Neuronal stem cell (in vitro differentiated cells): ENCODE measurements at regions not wholly inside any gene's neighbourhood (a gene's known extent, or its start where the extent isn't known, plus 50 kb on each side); places are given as distances from the start of the nearest gene placed in this dataset.

Experiments
- DNase-seq: peaks from one replicate; pipeline ENCODE4 v3.0.0-alpha.2; 2013; ENCODE audit warnings: low spot score
- H2AFZ ChIP-seq: one replicate; pipeline ENCODE4 v1.6.1; 2013; ENCODE audit warnings: mild to moderate bottlenecking, low read length, inconsistent platforms
- H2AK5ac ChIP-seq: 2 replicates; pipeline ENCODE4 v1.6.1; 2013; ENCODE audit warnings: low read depth, mild to moderate bottlenecking, inconsistent platforms, low read length, moderate library complexity, mixed read lengths
- H2BK120ac ChIP-seq: 2 replicates; pipeline ENCODE4 v1.6.1; 2013; ENCODE audit warnings: low read depth, mild to moderate bottlenecking, inconsistent platforms, low read length, moderate library complexity, mixed read lengths
- H2BK12ac ChIP-seq: one replicate; pipeline ENCODE4 v1.6.1; 2013; ENCODE audit warnings: low read length, inconsistent platforms
- H2BK15ac ChIP-seq: 2 replicates; pipeline ENCODE4 v1.6.1; 2013; ENCODE audit warnings: mild to moderate bottlenecking, low read length, inconsistent platforms, mixed read lengths
- H2BK5ac ChIP-seq: one replicate; pipeline ENCODE4 v1.6.1; 2013; ENCODE audit warnings: inconsistent platforms, mild to moderate bottlenecking, low read length, moderate library complexity
- H3K14ac ChIP-seq: one replicate; pipeline ENCODE4 v1.6.1; 2013; ENCODE audit warnings: low read length, inconsistent platforms
- H3K18ac ChIP-seq: 2 replicates; pipeline ENCODE4 v1.6.1; 2013; ENCODE audit warnings: low read length, inconsistent platforms
- H3K23ac ChIP-seq: 2 replicates; pipeline ENCODE4 v1.6.1; 2013; ENCODE audit warnings: low read depth, mild to moderate bottlenecking, mixed read lengths, low read length, inconsistent platforms; ENCODE audit not compliant: poor library complexity
- H3K27ac ChIP-seq: replicated peaks from 3 replicates; pipeline ENCODE4 v1.5.1; 2013; ENCODE audit warnings: low read length, inconsistent platforms
- H3K27me3 ChIP-seq, 3 experiments: 2 replicates each; pipeline ENCODE4 v1.6.1; 2013; ENCODE audit warnings: low read length in 3 of 3, mild to moderate bottlenecking in 2 of 3, inconsistent platforms in 1 of 3, low read depth in 1 of 3, mixed read lengths in 1 of 3, moderate library complexity in 1 of 3; ENCODE audit not compliant: control insufficient read depth in 3 of 3, insufficient read depth in 3 of 3
- H3K36me3 ChIP-seq, 2 donors: replicated peaks in 1 of 2; 2 replicates each; pipeline ENCODE4 v1.6.1; 2013; ENCODE audit warnings: low read length in 2 of 2; ENCODE audit not compliant: control insufficient read depth in 2 of 2, insufficient read depth in 2 of 2
- H3K4ac ChIP-seq: 2 replicates; pipeline ENCODE4 v1.6.1; 2013; ENCODE audit warnings: inconsistent platforms, mild to moderate bottlenecking, low read length, moderate library complexity
- H3K4me1 ChIP-seq, 2 donors: 1 replicate in 1 of 2; 2 replicates in 1 of 2; pipeline ENCODE4 v1.6.1; 2013; ENCODE audit warnings: low read length in 2 of 2, low read depth in 1 of 2; ENCODE audit not compliant: control insufficient read depth in 2 of 2, insufficient read depth in 1 of 2
- H3K4me2 ChIP-seq: one replicate; pipeline ENCODE4 v1.6.1; 2013; ENCODE audit warnings: mild to moderate bottlenecking, low read length, inconsistent platforms; ENCODE audit not compliant: insufficient read depth, poor library complexity, severe bottlenecking
- H3K4me3 ChIP-seq, 2 donors: 2 replicates each; pipeline ENCODE4 v1.5.1; 2013; ENCODE audit warnings: low read length in 2 of 2, mild to moderate bottlenecking in 2 of 2, inconsistent platforms in 1 of 2, moderate library complexity in 1 of 2
- H3K79me1 ChIP-seq: one replicate; pipeline ENCODE4 v1.6.1; 2013; ENCODE audit warnings: low read depth, mild to moderate bottlenecking, inconsistent platforms, low read length, moderate library complexity
- H3K9ac ChIP-seq: one replicate; pipeline ENCODE4 v1.6.1; 2013; ENCODE audit warnings: mild to moderate bottlenecking, low read depth, low read length, inconsistent platforms; ENCODE audit not compliant: poor library complexity
- H3K9me3 ChIP-seq, 2 donors: replicated peaks in 1 of 2; 2 replicates each; pipeline versions ENCODE3 to v1.6.1; 2013; ENCODE audit warnings: low read length in 2 of 2, mild to moderate bottlenecking in 2 of 2, inconsistent platforms in 1 of 2, low read depth in 1 of 2, mixed read lengths in 1 of 2, moderate library complexity in 1 of 2; ENCODE audit not compliant: control insufficient read depth in 2 of 2, insufficient read depth in 1 of 2
- H4K8ac ChIP-seq: one replicate; pipeline ENCODE4 v1.6.1; 2013; ENCODE audit warnings: low read depth, mild to moderate bottlenecking, inconsistent platforms, low read length, moderate library complexity
- H4K91ac ChIP-seq: one replicate; pipeline ENCODE4 v1.6.1; 2013; ENCODE audit warnings: low read length, low read depth, mild to moderate bottlenecking, inconsistent platforms; ENCODE audit not compliant: poor library complexity
- WGBS, 2 donors: extraction: QIAGEN DNeasy Blood & Tissue Kit; methylation state at CpG; one replicate each; pipeline ENCODE4 v1.1.7; 2013; ENCODE audit warnings: missing lambda C conversion rate in 2 of 2, mixed read lengths in 1 of 2; ENCODE audit not compliant: insufficient read length in 2 of 2, insufficient replicate concordance in 1 of 2; ENCODE audit errors: extremely low coverage in 2 of 2; 5-methylcytosine and 5-hydroxymethylcytosine counted together

DNA sequence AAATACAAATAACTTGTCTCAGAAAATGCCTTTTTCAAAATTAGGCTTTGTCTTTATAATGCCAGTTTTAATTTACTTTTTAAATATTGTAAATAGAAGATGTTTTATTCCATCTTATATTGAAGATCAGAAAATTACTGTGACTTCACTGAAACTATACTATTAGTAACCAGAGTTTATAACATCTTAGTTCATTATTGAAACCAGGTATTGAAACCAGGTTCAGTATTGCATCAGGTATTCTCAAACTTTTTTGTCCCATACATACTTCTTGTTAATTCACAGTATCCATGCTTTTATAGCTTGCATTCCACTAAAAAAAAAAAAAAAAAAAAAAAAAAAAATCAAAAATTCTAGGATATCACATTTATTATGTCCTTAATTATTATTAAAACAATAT, 227.5 kb downstream of the GXYLT1 start:
- Histone ChIP-seq H2BK5ac (no peak overlapping the region), H3K27me3 (no peaks in the 10 kb centered on the region), H2AK5ac (no peak overlapping the region), H3K4me3 (no peak overlapping the region), H2AFZ (no peak overlapping the region), H3K27ac (no peak overlapping the region), H3K4me1 (peaks cover 9 to 16% of the 10 kb centered on the region in 2 donors), H4K91ac (no peak overlapping the region), H3K4ac (no peak overlapping the region), H3K9ac (no peak overlapping the region), H3K14ac (no peak overlapping the region), H3K79me1 (no peaks in the 10 kb centered on the region), H3K9me3 (no peaks in the 10 kb centered on the region), H2BK12ac (no peak overlapping the region), H4K8ac (no peak overlapping the region), H3K18ac (no peak overlapping the region), H3K36me3 (no peaks in the 10 kb centered on the region), H3K4me2 (no peak overlapping the region), H2BK120ac (no peak overlapping the region), H3K23ac (no peak overlapping the region), H2BK15ac (no peak overlapping the region)
- DNase-seq = no peak

GRCh38 chr12:41910578-41911320, 233.9 kb downstream of the GXYLT1 start:
- Histone ChIP-seq H3K4me3 (no peak overlapping the region), H3K36me3 (no peaks in the 10 kb centered on the region), H2BK12ac (no peak overlapping the region), H3K9me3 (no peaks in the 10 kb centered on the region), H3K9ac (no peak overlapping the region), H3K79me1 (no peaks in the 10 kb centered on the region), H4K91ac (no peak overlapping the region), H3K14ac (no peak overlapping the region), H2AK5ac (no peak overlapping the region), H4K8ac (no peak overlapping the region), H3K23ac (no peak overlapping the region), H3K4ac (no peak overlapping the region), H3K4me2 (no peak overlapping the region), H2BK5ac (no peak overlapping the region), H2BK15ac (no peak overlapping the region), H3K27ac (no peak overlapping the region), H3K4me1 (no peaks in the 10 kb centered on the region), H3K18ac (no peak overlapping the region), H2AFZ (no peak overlapping the region), H3K27me3 (no peaks in the 10 kb centered on the region), H2BK120ac (no peak overlapping the region)
- no peak for DNase-seq
- WGBS, 2 donors = no CpG with 5 or more reads among the region's 6 CpGs

GRCh38 chr12:41908206-41908605, 236.5 kb downstream of the GXYLT1 start:
- Histone ChIP-seq H3K27me3 (no peaks in the 10 kb centered on the region), H3K4me1 (no peaks in the 10 kb centered on the region), H3K4me2 (no peak overlapping the region), H3K79me1 (no peaks in the 10 kb centered on the region), H2BK5ac (no peak overlapping the region), H2AK5ac (no peak overlapping the region), H3K36me3 (no peaks in the 10 kb centered on the region), H2AFZ (no peak overlapping the region), H2BK12ac (no peak overlapping the region), H3K9me3 (no peaks in the 10 kb centered on the region), H3K4me3 (no peak overlapping the region), H3K27ac (no peak overlapping the region), H4K91ac (no peak overlapping the region), H3K9ac (no peak overlapping the region), H3K23ac (no peak overlapping the region), H3K14ac (no peak overlapping the region), H4K8ac (no peak overlapping the region), H2BK15ac (no peak overlapping the region), H3K4ac (no peak overlapping the region), H3K18ac (no peak overlapping the region), H2BK120ac (no peak overlapping the region)
- no peak for DNase-seq
- WGBS, 2 donors = no CpG with 5 or more reads among the region's 4 CpGs

GRCh38 chr12:41907550-41907949, 237.1 kb downstream of the GXYLT1 start:
- Histone ChIP-seq H3K23ac (no peak overlapping the region), H3K4me2 (no peak overlapping the region), H4K8ac (no peak overlapping the region), H2AK5ac (no peak overlapping the region), H4K91ac (no peak overlapping the region), H3K27ac (no peak overlapping the region), H3K4me1 (no peaks in the 10 kb centered on the region), H2BK12ac (no peak overlapping the region), H2BK5ac (no peak overlapping the region), H2BK15ac (no peak overlapping the region), H3K14ac (no peak overlapping the region), H3K79me1 (no peaks in the 10 kb centered on the region), H3K9me3 (no peaks in the 10 kb centered on the region), H3K18ac (no peak overlapping the region), H2BK120ac (no peak overlapping the region), H3K4me3 (no peak overlapping the region), H3K4ac (no peak overlapping the region), H3K27me3 (no peaks in the 10 kb centered on the region), H3K9ac (no peak overlapping the region), H3K36me3 (no peaks in the 10 kb centered on the region), H2AFZ (no peak overlapping the region)
- no peak for DNase-seq
